ENCODE measurements at regions not wholly inside any gene's neighbourhood (a gene's known extent, or its start where the extent isn't known, plus 50 kb on each side); places are given as distances from the start of the nearest gene placed in this dataset.

DNA sequence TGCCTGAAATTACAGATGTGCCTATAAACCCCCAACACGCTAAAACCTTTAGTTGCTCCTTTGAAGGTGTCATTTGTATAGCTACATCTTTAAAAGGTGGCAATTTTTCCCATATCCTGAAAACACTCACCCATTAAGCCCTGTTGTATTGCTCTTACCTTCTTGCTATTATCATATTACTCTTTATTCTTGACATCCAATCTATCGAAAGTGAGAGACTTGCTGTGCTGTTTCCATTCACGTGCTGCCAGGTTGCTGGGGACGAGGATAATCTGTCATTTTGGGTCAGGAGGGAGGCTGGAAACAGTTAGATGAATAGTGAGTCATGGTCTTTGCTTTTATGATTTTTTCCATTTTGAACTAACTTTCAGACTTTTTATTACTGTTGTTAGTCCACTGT, 213.0 kb upstream of the PRMT6 start:
- Histone ChIP-seq H4K20me1 (ENCODE audit: insufficient read depth, low read length) (no peaks in the 10 kb centered on the region), H3K4me2 (ENCODE audit: low read depth, low read length) (no peak overlapping the region), H3K36me3 (replicated peaks; ENCODE audit: insufficient read depth, low read length) (no peaks in the 10 kb centered on the region), H3K27ac (ENCODE audit: low read length) (no peak overlapping the region), H2AFZ (ENCODE audit: low read length) (no peak overlapping the region), H3K9me2 (replicated peaks; ENCODE audit: insufficient read depth, low read length) (no peaks in the 10 kb centered on the region), H3F3A (ENCODE audit: insufficient read depth, low read length) (no peaks in the 10 kb centered on the region), H3K9ac (ENCODE audit: low read length) (no peak overlapping the region), H3K79me2 (ENCODE audit: low read length) (no peaks in the 10 kb centered on the region), H3K4me3 (ENCODE audit: low read length) (no peak overlapping the region), H3K27me3 (replicated peaks; ENCODE audit: insufficient read depth, low read length) (no peaks in the 10 kb centered on the region), H3K9me3 (replicated peaks; ENCODE audit: insufficient read depth, low read length) (no peaks in the 10 kb centered on the region), H3K4me1 (ENCODE audit: low read length) (no peaks in the 10 kb centered on the region)
- TF ChIP-seq EZH2phosphoT487 (IDR thresholded peaks at IDR 0.05; ENCODE audit: low read length) (no peak), EZH2 (optimal IDR thresholded peaks at IDR 0.05; ENCODE audit: low read depth, low read length) (no peak)
- TF ChIP-seq, protein P1, sequence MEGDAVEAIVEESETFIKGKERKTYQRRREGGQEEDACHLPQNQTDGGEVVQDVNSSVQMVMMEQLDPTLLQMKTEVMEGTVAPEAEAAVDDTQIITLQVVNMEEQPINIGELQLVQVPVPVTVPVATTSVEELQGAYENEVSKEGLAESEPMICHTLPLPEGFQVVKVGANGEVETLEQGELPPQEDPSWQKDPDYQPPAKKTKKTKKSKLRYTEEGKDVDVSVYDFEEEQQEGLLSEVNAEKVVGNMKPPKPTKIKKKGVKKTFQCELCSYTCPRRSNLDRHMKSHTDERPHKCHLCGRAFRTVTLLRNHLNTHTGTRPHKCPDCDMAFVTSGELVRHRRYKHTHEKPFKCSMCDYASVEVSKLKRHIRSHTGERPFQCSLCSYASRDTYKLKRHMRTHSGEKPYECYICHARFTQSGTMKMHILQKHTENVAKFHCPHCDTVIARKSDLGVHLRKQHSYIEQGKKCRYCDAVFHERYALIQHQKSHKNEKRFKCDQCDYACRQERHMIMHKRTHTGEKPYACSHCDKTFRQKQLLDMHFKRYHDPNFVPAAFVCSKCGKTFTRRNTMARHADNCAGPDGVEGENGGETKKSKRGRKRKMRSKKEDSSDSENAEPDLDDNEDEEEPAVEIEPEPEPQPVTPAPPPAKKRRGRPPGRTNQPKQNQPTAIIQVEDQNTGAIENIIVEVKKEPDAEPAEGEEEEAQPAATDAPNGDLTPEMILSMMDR (IDR thresholded peaks at IDR 0.05; ENCODE audit: low read length): no peak
- DNase-seq: no peak

DNA sequence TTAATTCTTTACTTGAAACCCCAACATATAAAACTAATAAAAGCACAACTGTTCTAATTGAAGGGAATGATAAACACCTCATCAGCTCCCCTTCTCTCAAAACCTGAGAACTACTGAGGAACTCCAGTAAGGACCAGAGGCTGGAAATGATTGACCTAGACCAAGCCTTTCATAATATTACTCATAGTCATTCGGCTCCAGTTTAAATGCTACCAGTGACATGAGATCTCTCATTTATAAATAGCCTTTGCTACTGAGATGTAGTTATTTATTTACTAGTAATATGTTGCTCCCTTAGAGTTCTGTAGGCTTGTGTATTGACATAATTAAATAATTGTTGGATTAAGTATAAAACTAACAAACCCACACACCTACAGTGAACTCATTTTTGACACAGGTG, 209.8 kb upstream of the PRMT6 start:
- Histone ChIP-seq H3K79me2 (ENCODE audit: low read length) (no peaks in the 10 kb centered on the region), H3K4me1 (ENCODE audit: low read length) (no peaks in the 10 kb centered on the region), H3K4me2 (ENCODE audit: low read depth, low read length) (no peak overlapping the region), H3K27ac (ENCODE audit: low read length) (no peak overlapping the region), H2AFZ (ENCODE audit: low read length) (no peak overlapping the region), H3K27me3 (replicated peaks; ENCODE audit: insufficient read depth, low read length) (no peaks in the 10 kb centered on the region), H3K9me3 (replicated peaks; ENCODE audit: insufficient read depth, low read length) (no peaks in the 10 kb centered on the region), H3F3A (ENCODE audit: insufficient read depth, low read length) (no peaks in the 10 kb centered on the region), H3K36me3 (replicated peaks; ENCODE audit: insufficient read depth, low read length) (no peaks in the 10 kb centered on the region), H4K20me1 (ENCODE audit: insufficient read depth, low read length) (no peaks in the 10 kb centered on the region), H3K9me2 (replicated peaks; ENCODE audit: insufficient read depth, low read length) (no peaks in the 10 kb centered on the region), H3K9ac (ENCODE audit: low read length) (no peak overlapping the region), H3K4me3 (ENCODE audit: low read length) (no peak overlapping the region)
- TF ChIP-seq, protein P1 (IDR thresholded peaks at IDR 0.05; ENCODE audit: low read length): no peak
- no peak for DNase-seq

DNA sequence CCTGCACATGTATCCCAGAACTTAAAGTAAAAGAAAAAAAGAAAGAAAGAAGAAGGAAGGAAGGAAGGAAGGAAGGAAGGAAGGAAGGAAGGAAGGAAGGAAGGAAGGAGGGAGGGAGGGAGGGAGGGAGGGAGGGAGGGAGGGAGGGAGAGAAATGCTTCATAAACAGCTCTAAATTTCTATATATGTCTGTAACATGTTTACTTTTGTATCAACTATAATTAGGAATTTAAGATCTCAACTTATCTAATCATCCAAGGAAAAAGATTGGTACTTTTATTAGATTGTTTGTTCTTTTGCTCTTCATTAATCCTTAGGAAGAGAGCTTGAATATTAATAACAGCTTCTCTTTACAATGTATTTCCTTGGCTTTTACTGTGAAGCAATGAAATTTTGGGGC, 195.4 kb upstream of the PRMT6 start:
- no peaks in the 10 kb centered on the region for H3K4me1 ChIP-seq (ENCODE audit: low read length)
- DNase-seq: no peak
- H3K9ac ChIP-seq (ENCODE audit: low read length): no peak overlapping the region
- TF ChIP-seq EZH2phosphoT487 (IDR thresholded peaks at IDR 0.05; ENCODE audit: low read length): no peak
- TF ChIP-seq, protein P1 (IDR thresholded peaks at IDR 0.05; ENCODE audit: low read length): no peak
- TF ChIP-seq EZH2 (optimal IDR thresholded peaks at IDR 0.05; ENCODE audit: low read depth, low read length): no peak
- no peak overlapping the region for H2AFZ ChIP-seq (ENCODE audit: low read length)
- H4K20me1 ChIP-seq (ENCODE audit: insufficient read depth, low read length): no peaks in the 10 kb centered on the region
- no peaks in the 10 kb centered on the region for H3K36me3 ChIP-seq (replicated peaks; ENCODE audit: insufficient read depth, low read length)
- no peaks in the 10 kb centered on the region for H3K27me3 ChIP-seq (replicated peaks; ENCODE audit: insufficient read depth, low read length)
- H3K9me2 ChIP-seq (replicated peaks; ENCODE audit: insufficient read depth, low read length): no peaks in the 10 kb centered on the region
- no peak overlapping the region for H3K4me2 ChIP-seq (ENCODE audit: low read depth, low read length)
- no peaks in the 10 kb centered on the region for H3F3A ChIP-seq (ENCODE audit: insufficient read depth, low read length)
- H3K27ac ChIP-seq (ENCODE audit: low read length): no peak overlapping the region
- no peaks in the 10 kb centered on the region for H3K9me3 ChIP-seq (replicated peaks; ENCODE audit: insufficient read depth, low read length)
- H3K79me2 ChIP-seq (ENCODE audit: low read length): no peaks in the 10 kb centered on the region
- H3K4me3 ChIP-seq (ENCODE audit: low read length): no peak overlapping the region

Data from MM.1S (cell line).